HL-60 (cell line): ENCODE measurements at regions not wholly inside any gene's neighbourhood (a gene's known extent, or its start where the extent isn't known, plus 50 kb on each side); places are given as distances from the start of the nearest gene placed in this dataset.
A peak's percentile ranks its signal among the peaks of the same experiment; 100 is the strongest.
"Not testable (repeated sequence)": the region's sequence is repeated elsewhere in the genome, so short reads cannot be mapped to it uniquely, and the experiment has no call there.

ENCODE experiments used
- DNase-seq, 2 experiments: peaks; one replicate each; pipeline ENCODE4 v3.0.0-alpha.2; 2010 to 2020; ENCODE audit warnings: low read depth in 1 of 2, low spot score in 1 of 2
- H3K27ac ChIP-seq: fragments of 250-450 bp; sonication (Bioruptor Pico); replicated peaks from 2 replicates; pipeline ENCODE4 v1.5.1; 2020; ENCODE audit warnings: mild to moderate bottlenecking, moderate library complexity
- H3K27me3 ChIP-seq: fragments of 250-450 bp; sonication (Bioruptor Pico); 2 replicates; pipeline ENCODE4 v1.5.1; 2021; ENCODE audit warnings: mild to moderate bottlenecking, moderate library complexity; ENCODE audit not compliant: insufficient read depth, poor library complexity, severe bottlenecking
- H3K4me3 ChIP-seq: replicated peaks from 2 replicates; pipeline ENCODE4 v1.5.1; 2011; ENCODE audit warnings: mild to moderate bottlenecking, control low read depth, low read length; ENCODE audit not compliant: insufficient read depth
- CTCF ChIP-seq: IDR thresholded peaks from one replicate; pipeline ENCODE4 v1.5.1; 2011; ENCODE audit warnings: low read length, control low read depth, inconsistent platforms; ENCODE audit not compliant: insufficient read depth
- GABPA ChIP-seq: IDR thresholded peaks from 2 replicates; pipeline ENCODE4 v1.6.1; 2012; ENCODE audit warnings: low read depth
- POLR2AphosphoS5 ChIP-seq: IDR thresholded peaks from 2 replicates; pipeline ENCODE4 v1.6.1; 2012; ENCODE audit warnings: low read depth
- REST ChIP-seq: IDR thresholded peaks from 2 replicates; pipeline ENCODE4 v1.6.1; 2012; ENCODE audit warnings: low read depth; ENCODE audit not compliant: insufficient replicate concordance
- SPI1 ChIP-seq: IDR thresholded peaks from 2 replicates; pipeline ENCODE4 v1.6.1; 2012; ENCODE audit warnings: low read depth, mild to moderate bottlenecking, borderline replicate concordance

- Histone ChIP-seq H3K27ac (no peak overlapping the region), H3K27me3 (no peaks in the 10 kb centered on the region), H3K4me3 (no peak overlapping the region)
- DNase-seq = no peak
- TF ChIP-seq CTCF (no peak), REST (no peak), GABPA (no peak), SPI1 (no peak), POLR2AphosphoS5 (no peak)
These were observed 487.4 kb upstream of the SALL3 start for GRCh38 chr18:78492064-78492812.

GRCh38 chr18:78492813-78493371 lies 486.7 kb upstream of the SALL3 start:
- Histone ChIP-seq H3K4me3 (no peak overlapping the region), H3K27me3 (no peaks in the 10 kb centered on the region), H3K27ac (no peak overlapping the region)
- no peak for DNase-seq
- TF ChIP-seq GABPA = no peak
- no peak for TF ChIP-seq CTCF
- TF ChIP-seq REST = no peak
- TF ChIP-seq SPI1 = no peak
- no peak for TF ChIP-seq POLR2AphosphoS5

GRCh38 chr18:78493490-78493889 lies 486.1 kb upstream of the SALL3 start:
- not testable (repeated sequence) for H3K4me3 ChIP-seq, H3K27me3 ChIP-seq, H3K27ac ChIP-seq
- DNase-seq = peak in 1 of 2 experiments; percentile 5

GRCh38 chr18:78494204-78495085 lies 485.2 kb upstream of the SALL3 start:
- no peak for DNase-seq
- Histone ChIP-seq H3K4me3 (no peak overlapping the region), H3K27me3 (no peaks in the 10 kb centered on the region), H3K27ac (no peak overlapping the region)
- TF ChIP-seq CTCF = no peak
- TF ChIP-seq REST = no peak
